AG04450 (cell line): ENCODE measurements at regions not wholly inside any gene's neighbourhood (a gene's known extent, or its start where the extent isn't known, plus 50 kb on each side); places are given as distances from the start of the nearest gene placed in this dataset.
"Not testable (repeated sequence)": the region's sequence is repeated elsewhere in the genome, so short reads cannot be mapped to it uniquely, and the experiment has no call there.

Experiments used
- CTCF ChIA-PET: fragments of 300-600, 350-600 bp; formaldehyde crosslinking; extraction: SDS; loops from one replicate; lab custom pipeline; 2022; ENCODE audit warnings: antibody characterized with exemption, inconsistent platforms; lab: Charles Lee
- POLR2A ChIA-PET: fragments of 350-600 bp; formaldehyde crosslinking; extraction: SDS; loops from one replicate; lab custom pipeline; 2021; ENCODE audit warnings: antibody characterized with exemption, inconsistent platforms; lab: Yijun Ruan, JAX
- DNase-seq: peaks from one replicate; pipeline ENCODE4 v3.0.0-alpha.2; 2011; ENCODE audit warnings: low read depth, low spot score
- H3K27ac ChIP-seq: one replicate; pipeline ENCODE4 v1.5.1; 2012; ENCODE audit warnings: low read depth, low read length, control low read depth
- H3K27me3 ChIP-seq: one replicate; pipeline ENCODE4 v1.6.0; 2012; ENCODE audit warnings: low read length; ENCODE audit not compliant: control insufficient read depth, insufficient read depth
- H3K4me3 ChIP-seq: 2 replicates; pipeline ENCODE4 v1.5.1; 2011; ENCODE audit warnings: mild to moderate bottlenecking, low read depth, low read length, control low read depth
- H3K9me3 ChIP-seq: 2 replicates; pipeline ENCODE4 v1.5.1; 2012; ENCODE audit warnings: low read length; ENCODE audit not compliant: control insufficient read depth, insufficient read depth
- CTCF ChIP-seq: IDR thresholded peaks from 2 replicates; pipeline ENCODE4 v1.5.1; 2011; ENCODE audit warnings: low read depth, low read length, control low read depth, inconsistent platforms

- Histone ChIP-seq H3K27me3 (no peaks in the 10 kb centered on the region), H3K27ac (no peak overlapping the region), H3K4me3 (no peak overlapping the region), H3K9me3 (peaks cover 4% of the 10 kb centered on the region)
- no peak for DNase-seq
- CTCF ChIA-PET: no interaction called here
- TF ChIP-seq CTCF: no peak
- POLR2A ChIA-PET: no interaction called here
Measured at GRCh38 chr11:33438301-33438700, 181.1 kb downstream of the HIPK3 start.

- no peak overlapping the region for H3K27ac ChIP-seq
- H3K9me3 ChIP-seq: peaks cover 4% of the 10 kb centered on the region
- TF ChIP-seq CTCF: no peak
- no peaks in the 10 kb centered on the region for H3K27me3 ChIP-seq
- DNase-seq: no peak
- H3K4me3 ChIP-seq: no peak overlapping the region
- ChIA-PET CTCF (no interaction called here), POLR2A (no interaction called here)
Measured at GRCh38 chr11:33437529-33437928, 180.3 kb downstream of the HIPK3 start.

- TF ChIP-seq CTCF: no peak
- Histone ChIP-seq H3K27me3 (no peaks in the 10 kb centered on the region), H3K27ac (no peak overlapping the region), H3K9me3 (peaks cover 12% of the 10 kb centered on the region), H3K4me3 (no peak overlapping the region)
- CTCF ChIA-PET: interaction anchor here (0.6 to 1.3 kb wide), 2 partner anchors 9 to 307 kb away, joined by 3 read pairs; no protein-coding TSS in a partner anchor
- POLR2A ChIA-PET: no interaction called here
- no peak for DNase-seq
Measured at GRCh38 chr11:33435216-33435615, 178.0 kb downstream of the HIPK3 start.

- Histone ChIP-seq H3K4me3 (no peak overlapping the region), H3K9me3 (peaks cover 12% of the 10 kb centered on the region), H3K27me3 (no peaks in the 10 kb centered on the region), H3K27ac (no peak overlapping the region)
- DNase-seq: no peak
- no peak for TF ChIP-seq CTCF
- POLR2A ChIA-PET: no interaction called here
- CTCF ChIA-PET: no interaction called here
Measured at GRCh38 chr11:33434294-33434693, 177.1 kb downstream of the HIPK3 start.

GRCh38 chr11:33428435-33428834 lies 171.3 kb downstream of the HIPK3 start:
- POLR2A ChIA-PET, DNase-seq, CTCF ChIA-PET: not testable (repeated sequence)

More at GRCh38 chr11:33428435-33428834, 171.3 kb downstream of the HIPK3 start:
- H3K27ac ChIP-seq, H3K27me3 ChIP-seq, H3K4me3 ChIP-seq, H3K9me3 ChIP-seq: not testable (repeated sequence)
